ENCODE measurements at regions not wholly inside any gene's neighbourhood (a gene's known extent, or its start where the extent isn't known, plus 50 kb on each side); places are given as distances from the start of the nearest gene placed in this dataset.

DNA sequence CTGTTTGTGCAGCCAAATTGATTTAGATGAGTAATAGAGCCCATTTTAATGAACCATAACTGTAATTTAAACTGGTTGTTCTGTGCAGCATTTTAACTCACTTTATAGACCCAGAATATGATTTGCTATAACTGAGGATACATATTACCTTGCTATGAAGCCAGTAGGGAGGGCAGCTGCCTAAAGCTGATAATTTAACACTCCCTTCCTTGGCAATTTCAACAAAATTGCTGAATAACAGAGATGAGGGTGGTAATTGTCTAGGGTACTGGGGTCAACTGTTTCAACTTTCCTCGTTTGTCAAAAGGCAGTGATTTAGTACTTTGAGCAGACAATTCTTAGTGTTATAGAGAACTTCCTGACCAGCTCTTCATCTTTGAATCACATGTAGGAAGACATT lies 304.9 kb upstream of the POU1F1 start:
- TF ChIP-seq EZH2 (IDR thresholded peaks at IDR 0.05; ENCODE audit: borderline replicate concordance, low read depth, low read length, severe bottlenecking) (no peak), CTCF (IDR thresholded peaks at IDR 0.05; ENCODE audit: borderline replicate concordance, extremely low read depth, low read length, poor library complexity, severe bottlenecking) (no peak)

All from DND-41 (cell line).